Keratinocyte (primary cell): ENCODE measurements at regions not wholly inside any gene's neighbourhood (a gene's known extent, or its start where the extent isn't known, plus 50 kb on each side); places are given as distances from the start of the nearest gene placed in this dataset.

ENCODE experiments used
- DNase-seq: peaks from one replicate; pipeline ENCODE4 v3.0.0-alpha.2; 2011; ENCODE audit warnings: low read depth, missing footprints, low spot score
- FAIRE-seq: peaks from 2 replicates; lab custom pipeline; 2011; peaks lifted over from hg19 to GRCh38; lab: Jason Lieb, UNC
- H2AFZ ChIP-seq: 2 replicates; pipeline ENCODE4 v1.6.0; 2012; ENCODE audit warnings: low read length, control low read depth, inconsistent platforms; ENCODE audit not compliant: control insufficient read depth
- H3K27ac ChIP-seq: 2 replicates; pipeline ENCODE4 v1.5.1; 2011; ENCODE audit warnings: low read length; ENCODE audit not compliant: control insufficient read depth, insufficient read depth
- H3K27me3 ChIP-seq: 3 replicates; pipeline ENCODE4 v1.6.0; 2011; ENCODE audit warnings: low read length; ENCODE audit not compliant: control insufficient read depth, insufficient read depth; ENCODE audit errors: extremely low read depth
- H3K36me3 ChIP-seq, 2 experiments: 2 replicates in 1 of 2; 3 replicates in 1 of 2; pipeline ENCODE4 v1.5.1; 2011; ENCODE audit warnings: low read length in 2 of 2, mild to moderate bottlenecking in 1 of 2; ENCODE audit not compliant: control insufficient read depth in 2 of 2, insufficient read depth in 2 of 2; ENCODE audit errors: extremely low read depth in 1 of 2
- H3K4me1 ChIP-seq: 3 replicates; pipeline ENCODE4 v1.5.1; 2011; ENCODE audit warnings: low read length; ENCODE audit not compliant: control insufficient read depth, insufficient read depth; ENCODE audit errors: extremely low read depth
- H3K4me2 ChIP-seq: 3 replicates; pipeline ENCODE4 v1.6.0; 2011; ENCODE audit warnings: low read depth, low read length; ENCODE audit not compliant: control insufficient read depth, insufficient read depth; ENCODE audit errors: extremely low read depth
- H3K4me3 ChIP-seq, 3 experiments: fragments of 200-600 bp in 1 of 3; sonication (generic) in 1 of 3; 2 replicates in 2 of 3; 3 replicates in 1 of 3; pipeline ENCODE4 v1.5.1; 2011 to 2016; ENCODE audit warnings: low read length in 3 of 3, mild to moderate bottlenecking in 3 of 3, control low read depth in 2 of 3, inconsistent platforms in 1 of 3, low read depth in 1 of 3, mixed read lengths in 1 of 3, mixed run types in 1 of 3, moderate library complexity in 1 of 3; ENCODE audit not compliant: control insufficient read depth in 2 of 3, insufficient read depth in 2 of 3; ENCODE audit errors: extremely low read depth in 1 of 3
- H3K79me2 ChIP-seq: 2 replicates; pipeline ENCODE4 v1.6.0; 2012; ENCODE audit warnings: low read length; ENCODE audit not compliant: control insufficient read depth, insufficient read depth
- H3K9ac ChIP-seq: 3 replicates; pipeline ENCODE4 v1.6.0; 2011; ENCODE audit warnings: low read length; ENCODE audit not compliant: control insufficient read depth, insufficient read depth; ENCODE audit errors: extremely low read depth
- H3K9me1 ChIP-seq: 3 replicates; pipeline ENCODE4 v1.6.0; 2011; ENCODE audit warnings: low read length; ENCODE audit not compliant: control insufficient read depth, insufficient read depth; ENCODE audit errors: extremely low read depth
- H3K9me3 ChIP-seq: 2 replicates; pipeline ENCODE4 v1.5.1; 2012; ENCODE audit warnings: low read depth, low read length; ENCODE audit not compliant: control insufficient read depth
- H4K20me1 ChIP-seq: 3 replicates; pipeline ENCODE4 v1.6.0; 2011; ENCODE audit warnings: low read length; ENCODE audit not compliant: control insufficient read depth, insufficient read depth; ENCODE audit errors: extremely low read depth
- CTCF ChIP-seq, 3 experiments: IDR thresholded peaks in 1 of 3; conservative IDR thresholded peaks in 1 of 3; optimal IDR thresholded peaks in 1 of 3; 2 replicates in 2 of 3; 3 replicates in 1 of 3; pipeline versions ENCODE3 to v1.5.1; 2011; ENCODE audit warnings: low read length in 3 of 3, mild to moderate bottlenecking in 3 of 3, moderate library complexity in 2 of 3, control low read depth in 1 of 3, inconsistent platforms in 1 of 3; ENCODE audit not compliant: insufficient read depth in 2 of 3; ENCODE audit errors: extremely low read depth in 1 of 3
- EZH2 ChIP-seq: IDR thresholded peaks from one replicate; pipeline ENCODE4 v1.6.1; 2012; ENCODE audit warnings: inconsistent platforms, mild to moderate bottlenecking, low read length, moderate library complexity
- dilution Hi-C: fragments of 300-500 bp; cut with MboI; formaldehyde crosslinking; loops from one replicate; pipeline ENCODE4 v1.7.0; 2020; ENCODE audit warnings: low sequenced_read_pairs; ENCODE audit not compliant: extremely low pct_ligation_motif_present

- Histone ChIP-seq H3K4me2 (no peak overlapping the region), H3K27me3 (no peaks in the 10 kb centered on the region), H3K9ac (no peak overlapping the region), H3K4me1 (no peaks in the 10 kb centered on the region), H3K9me1 (no peaks in the 10 kb centered on the region), H4K20me1 (no peaks in the 10 kb centered on the region), H3K4me3 (no peak overlapping the region), H2AFZ (peak overlapping the region; percentile 12), H3K36me3 (no peaks in the 10 kb centered on the region), H3K9me3 (no peaks in the 10 kb centered on the region), H3K27ac (no peak overlapping the region), H3K79me2 (no peaks in the 10 kb centered on the region)
- no peak for FAIRE-seq
- DNase-seq: no peak
- dilution Hi-C loops: no loop called here
- TF ChIP-seq EZH2 (no peak), CTCF (optimal IDR thresholded peaks at IDR 0.05 in 1 of 3, IDR thresholded peaks at IDR 0.05 in 1 of 3, conservative IDR thresholded peaks at IDR 0.05 in 1 of 3; ENCODE audit: extremely low read depth in 1 of 3, insufficient read depth in 2 of 3, low read length in 3 of 3) (no peak)
These were observed 166.2 kb upstream of the SP8 start for GRCh38 chr7:20952916-20953315.

- dilution Hi-C loops: no loop called here
- TF ChIP-seq EZH2 (no peak), CTCF (optimal IDR thresholded peaks at IDR 0.05 in 1 of 3, IDR thresholded peaks at IDR 0.05 in 1 of 3, conservative IDR thresholded peaks at IDR 0.05 in 1 of 3; ENCODE audit: extremely low read depth in 1 of 3, insufficient read depth in 2 of 3, low read length in 3 of 3) (no peak)
- no peak for DNase-seq
- no peak overlapping the region for H2AFZ ChIP-seq
- H3K79me2 ChIP-seq: no peaks in the 10 kb centered on the region
- H3K27me3 ChIP-seq: no peaks in the 10 kb centered on the region
- no peak overlapping the region for H3K27ac ChIP-seq
- H3K9ac ChIP-seq: no peak overlapping the region
- H3K4me3 ChIP-seq: no peak overlapping the region
- FAIRE-seq: no peak
- no peaks in the 10 kb centered on the region for H3K9me1 ChIP-seq
- H3K4me1 ChIP-seq: no peaks in the 10 kb centered on the region
- no peaks in the 10 kb centered on the region for H3K36me3 ChIP-seq
- no peak overlapping the region for H3K4me2 ChIP-seq
- no peaks in the 10 kb centered on the region for H4K20me1 ChIP-seq
- H3K9me3 ChIP-seq: no peaks in the 10 kb centered on the region
These were observed 168.3 kb upstream of the SP8 start for GRCh38 chr7:20954711-20955619.
